Activated T-helper 2 cell treated with anti-CD3 and anti-CD28 coated beads, Interferon-gamma antibody, Interleukin-2, Interleukin-4, amounts not matched to agents 10 μg/mL and 5 μg/mL and 100 μg/mL, durations not matched to agents 14 hours and 24 hours and 36 hours (primary cell): ENCODE measurements at regions not wholly inside any gene's neighbourhood (a gene's known extent, or its start where the extent isn't known, plus 50 kb on each side); places are given as distances from the start of the nearest gene placed in this dataset.

ENCODE experiments used
- DNase-seq: peaks from one replicate; pipeline ENCODE4 v3.0.0; 2021; ENCODE audit warnings: low spot score
- H3K27ac Mint-ChIP-seq: one replicate; pipeline ENCODE4 v1.8.0; 2021; ENCODE audit warnings: mixed read lengths
- H3K27me3 Mint-ChIP-seq: one replicate; pipeline ENCODE4 v1.8.0; 2021; ENCODE audit warnings: low read depth, mixed read lengths
- H3K36me3 Mint-ChIP-seq: one replicate; pipeline ENCODE4 v1.8.0; 2021; ENCODE audit warnings: low read depth, mixed read lengths
- H3K4me1 Mint-ChIP-seq: one replicate; pipeline ENCODE4 v1.8.0; 2021; ENCODE audit warnings: low read depth, mixed read lengths
- H3K4me3 Mint-ChIP-seq: one replicate; pipeline ENCODE4 v1.8.0; 2021; ENCODE audit warnings: low read depth, mild to moderate bottlenecking, moderate library complexity, mixed read lengths
- H3K9me3 Mint-ChIP-seq: one replicate; pipeline ENCODE4 v1.8.0; 2021; ENCODE audit warnings: mixed read lengths
- intact Hi-C: fragments of 100-400 bp; cut with micrococcal nuclease; formaldehyde crosslinking; loops from one replicate; pipeline ENCODE4 v1.15.1; 2023

GRCh38 chr3:22606938-22607337 is 596.2 kb upstream of the UBE2E2 start:
- intact Hi-C loops = no loop called here
- Mint-ChIP-seq H3K4me3 (no peak overlapping the region), H3K36me3 (no peaks in the 10 kb centered on the region)

GRCh38 chr3:22608093-22608492 is 595.0 kb upstream of the UBE2E2 start:
- Mint-ChIP-seq H3K4me1 (no peaks in the 10 kb centered on the region), H3K4me3 (no peak overlapping the region)
- intact Hi-C loops = no loop called here

More at GRCh38 chr3:22606938-22607337, 596.2 kb upstream of the UBE2E2 start:
- Mint-ChIP-seq H3K4me1 (no peaks in the 10 kb centered on the region), H3K27ac (no peak overlapping the region), H3K27me3 (no peaks in the 10 kb centered on the region), H3K9me3 (no peaks in the 10 kb centered on the region)
- DNase-seq = no peak

GRCh38 chr3:22608721-22609120 is 594.4 kb upstream of the UBE2E2 start:
- intact Hi-C loops = no loop called here
- Mint-ChIP-seq H3K27ac (no peak overlapping the region), H3K36me3 (no peaks in the 10 kb centered on the region), H3K9me3 (no peaks in the 10 kb centered on the region), H3K4me1 (no peaks in the 10 kb centered on the region), H3K27me3 (no peaks in the 10 kb centered on the region), H3K4me3 (no peak overlapping the region)
- no peak for DNase-seq

More at GRCh38 chr3:22608093-22608492, 595.0 kb upstream of the UBE2E2 start:
- Mint-ChIP-seq H3K9me3 (no peaks in the 10 kb centered on the region), H3K36me3 (no peaks in the 10 kb centered on the region), H3K27ac (no peak overlapping the region), H3K27me3 (no peaks in the 10 kb centered on the region)
- no peak for DNase-seq

- Mint-ChIP-seq H3K27ac (no peak overlapping the region), H3K9me3 (no peaks in the 10 kb centered on the region), H3K27me3 (no peaks in the 10 kb centered on the region), H3K4me3 (no peak overlapping the region), H3K36me3 (no peaks in the 10 kb centered on the region), H3K4me1 (no peaks in the 10 kb centered on the region)
- no peak for DNase-seq
- intact Hi-C loops = no loop called here
Measured at GRCh38 chr3:22609139-22609538, 594.0 kb upstream of the UBE2E2 start.

GRCh38 chr3:22612927-22613326 is 590.2 kb upstream of the UBE2E2 start:
- no peaks in the 10 kb centered on the region for H3K4me1 Mint-ChIP-seq
- no peak overlapping the region for H3K27ac Mint-ChIP-seq
- DNase-seq = no peak
- intact Hi-C loops = no loop called here
- no peaks in the 10 kb centered on the region for H3K27me3 Mint-ChIP-seq
- H3K4me3 Mint-ChIP-seq = no peak overlapping the region
- no peaks in the 10 kb centered on the region for H3K36me3 Mint-ChIP-seq
- H3K9me3 Mint-ChIP-seq = no peaks in the 10 kb centered on the region

- Mint-ChIP-seq H3K4me1 (no peaks in the 10 kb centered on the region), H3K4me3 (no peak overlapping the region), H3K27me3 (no peaks in the 10 kb centered on the region), H3K27ac (no peak overlapping the region), H3K9me3 (no peaks in the 10 kb centered on the region), H3K36me3 (no peaks in the 10 kb centered on the region)
- DNase-seq = no peak
- intact Hi-C loops = no loop called here
Measured at GRCh38 chr3:22615790-22616189, 587.3 kb upstream of the UBE2E2 start.

- no peak for DNase-seq
- intact Hi-C loops = no loop called here
- Mint-ChIP-seq H3K36me3 (no peaks in the 10 kb centered on the region), H3K4me3 (no peak overlapping the region), H3K4me1 (no peaks in the 10 kb centered on the region), H3K9me3 (no peaks in the 10 kb centered on the region), H3K27me3 (no peaks in the 10 kb centered on the region), H3K27ac (no peak overlapping the region)
Measured at GRCh38 chr3:22617372-22617771, 585.8 kb upstream of the UBE2E2 start.

- H3K36me3 Mint-ChIP-seq = no peaks in the 10 kb centered on the region
- no peak overlapping the region for H3K4me3 Mint-ChIP-seq
- DNase-seq = no peak
- no peaks in the 10 kb centered on the region for H3K27me3 Mint-ChIP-seq
- H3K27ac Mint-ChIP-seq = no peak overlapping the region
- H3K4me1 Mint-ChIP-seq = no peaks in the 10 kb centered on the region
- H3K9me3 Mint-ChIP-seq = peaks cover 3% of the 10 kb centered on the region
- intact Hi-C loops = no loop called here
Measured at GRCh38 chr3:22620498-22620897, 582.6 kb upstream of the UBE2E2 start.

- Mint-ChIP-seq H3K4me1 (no peaks in the 10 kb centered on the region), H3K9me3 (peaks cover 6% of the 10 kb centered on the region), H3K27me3 (no peaks in the 10 kb centered on the region), H3K36me3 (no peaks in the 10 kb centered on the region), H3K4me3 (no peak overlapping the region), H3K27ac (no peak overlapping the region)
- DNase-seq = no peak
- intact Hi-C loops = no loop called here
Measured at GRCh38 chr3:22621205-22621809, 581.8 kb upstream of the UBE2E2 start.

GRCh38 chr3:22627993-22628499 is 575.1 kb upstream of the UBE2E2 start:
- no peak for DNase-seq
- Mint-ChIP-seq H3K36me3 (no peaks in the 10 kb centered on the region), H3K4me3 (no peak overlapping the region), H3K4me1 (no peaks in the 10 kb centered on the region), H3K9me3 (peaks cover 9% of the 10 kb centered on the region), H3K27ac (no peak overlapping the region), H3K27me3 (no peaks in the 10 kb centered on the region)
- intact Hi-C loops = no loop called here

- no peaks in the 10 kb centered on the region for H3K4me1 Mint-ChIP-seq
- no peaks in the 10 kb centered on the region for H3K36me3 Mint-ChIP-seq
- intact Hi-C loops = no loop called here
- H3K27ac Mint-ChIP-seq = no peak overlapping the region
- no peaks in the 10 kb centered on the region for H3K27me3 Mint-ChIP-seq
- peaks cover 3% of the 10 kb centered on the region for H3K9me3 Mint-ChIP-seq
- H3K4me3 Mint-ChIP-seq = no peak overlapping the region
- no peak for DNase-seq
Measured at GRCh38 chr3:22632536-22632935, 570.6 kb upstream of the UBE2E2 start.

- H3K9me3 Mint-ChIP-seq = peaks cover 13% of the 10 kb centered on the region
- H3K4me1 Mint-ChIP-seq = no peaks in the 10 kb centered on the region
- H3K36me3 Mint-ChIP-seq = no peaks in the 10 kb centered on the region
- intact Hi-C loops = no loop called here
- DNase-seq = no peak
- no peak overlapping the region for H3K4me3 Mint-ChIP-seq
- no peak overlapping the region for H3K27ac Mint-ChIP-seq
- H3K27me3 Mint-ChIP-seq = no peaks in the 10 kb centered on the region
Measured at GRCh38 chr3:22634433-22634832, 568.7 kb upstream of the UBE2E2 start.

- H3K27ac Mint-ChIP-seq = no peak overlapping the region
- H3K36me3 Mint-ChIP-seq = no peaks in the 10 kb centered on the region
- no peaks in the 10 kb centered on the region for H3K27me3 Mint-ChIP-seq
- no peak for DNase-seq
- peaks cover 3% of the 10 kb centered on the region for H3K9me3 Mint-ChIP-seq
- intact Hi-C loops = no loop called here
- no peak overlapping the region for H3K4me3 Mint-ChIP-seq
- H3K4me1 Mint-ChIP-seq = no peaks in the 10 kb centered on the region
Measured at GRCh38 chr3:22659651-22660475, 543.3 kb upstream of the UBE2E2 start.
